ENCODE measurements at regions not wholly inside any gene's neighbourhood (a gene's known extent, or its start where the extent isn't known, plus 50 kb on each side); places are given as distances from the start of the nearest gene placed in this dataset.

GRCh38 chr15:58235961-58236360, 97.8 kb downstream of the AQP9 start:
- DNase-seq (ENCODE audit: low read depth in 2 of 2): no peak

GRCh38 chr15:58240191-58240932, 102.2 kb downstream of the AQP9 start:
- no peak for DNase-seq (ENCODE audit: low read depth in 2 of 2)

GRCh38 chr15:58241872-58242271, 103.7 kb downstream of the AQP9 start:
- DNase-seq (ENCODE audit: low read depth in 2 of 2): no peak

- DNase-seq (ENCODE audit: low read depth in 2 of 2): no peak
Observed at GRCh38 chr15:58243070-58243469, 104.9 kb downstream of the AQP9 start.

GRCh38 chr15:58244536-58244935, 106.4 kb downstream of the AQP9 start:
- DNase-seq (ENCODE audit: low read depth in 2 of 2): no peak

GRCh38 chr15:58246041-58246440, 107.9 kb downstream of the AQP9 start:
- no peak for DNase-seq (ENCODE audit: low read depth in 2 of 2)

GRCh38 chr15:58247855-58248842, 110.0 kb downstream of the AQP9 start:
- DNase-seq (ENCODE audit: low read depth in 2 of 2): no peak

- DNase-seq (ENCODE audit: low read depth in 2 of 2): no peak
Observed at GRCh38 chr15:58249646-58250312, 111.6 kb downstream of the AQP9 start.

GRCh38 chr15:58252586-58253323, 114.6 kb downstream of the AQP9 start:
- no peak for DNase-seq (ENCODE audit: low read depth in 2 of 2)

- DNase-seq (ENCODE audit: low read depth in 2 of 2): no peak
Observed at GRCh38 chr15:58257776-58258325, 119.7 kb downstream of the AQP9 start.

GRCh38 chr15:58258501-58259292, 120.5 kb downstream of the AQP9 start:
- no peak for DNase-seq (ENCODE audit: low read depth in 2 of 2)

- DNase-seq (ENCODE audit: low read depth in 2 of 2): no peak
Observed at GRCh38 chr15:58260205-58260724, 122.1 kb downstream of the AQP9 start.

GRCh38 chr15:58260725-58261267, 122.6 kb downstream of the AQP9 start:
- no peak for DNase-seq (ENCODE audit: low read depth in 2 of 2)

GRCh38 chr15:58261368-58261767, 123.2 kb downstream of the AQP9 start:
- DNase-seq (ENCODE audit: low read depth in 2 of 2): no peak

GRCh38 chr15:58264053-58264971, 126.1 kb downstream of the AQP9 start:
- DNase-seq (ENCODE audit: low read depth in 2 of 2): no peak

GRCh38 chr15:58267051-58267450, 128.9 kb downstream of the AQP9 start:
- no peak for DNase-seq (ENCODE audit: low read depth in 2 of 2)

- no peak for DNase-seq (ENCODE audit: low read depth in 2 of 2)
Observed at GRCh38 chr15:58268746-58269267, 130.6 kb downstream of the AQP9 start.
